Subcutaneous abdominal adipose tissue (tissue), 5 donors: ENCODE measurements at regions not wholly inside any gene's neighbourhood (a gene's known extent, or its start where the extent isn't known, plus 50 kb on each side); places are given as distances from the start of the nearest gene placed in this dataset.

Experiments used
- H3K27ac ChIP-seq: one replicate; pipeline ENCODE4 v1.7.0; 2013; ENCODE audit warnings: low read depth, mild to moderate bottlenecking, inconsistent platforms, low read length, moderate library complexity
- H3K27me3 ChIP-seq, 5 donors: one replicate each; pipeline ENCODE4 v1.7.0; 2013; ENCODE audit warnings: low read length in 5 of 5, inconsistent platforms in 1 of 5; ENCODE audit not compliant: control insufficient read depth in 5 of 5, insufficient read depth in 4 of 5
- H3K36me3 ChIP-seq, 5 donors: one replicate each; pipeline ENCODE4 v1.7.0; 2013; ENCODE audit warnings: low read length in 5 of 5; ENCODE audit not compliant: control insufficient read depth in 5 of 5, insufficient read depth in 5 of 5
- H3K4me1 ChIP-seq, 5 donors: one replicate each; pipeline ENCODE4 v1.7.0; 2013; ENCODE audit warnings: low read length in 5 of 5, mild to moderate bottlenecking in 3 of 5, moderate library complexity in 1 of 5; ENCODE audit not compliant: control insufficient read depth in 5 of 5, insufficient read depth in 5 of 5
- H3K4me3 ChIP-seq, 5 donors: one replicate each; pipeline ENCODE4 v1.7.0; 2013; ENCODE audit warnings: low read length in 5 of 5, low read depth in 1 of 5
- H3K9ac ChIP-seq, 5 donors: one replicate each; pipeline ENCODE4 v1.7.0; 2013; ENCODE audit warnings: low read length in 5 of 5, mild to moderate bottlenecking in 4 of 5, moderate library complexity in 3 of 5
- H3K9me3 ChIP-seq, 5 donors: one replicate each; pipeline ENCODE4 v1.7.0; 2013; ENCODE audit warnings: low read length in 5 of 5; ENCODE audit not compliant: control insufficient read depth in 5 of 5
- donor health status: healthy.
- donor health status: healthy.
- donor health status: healthy.
- donor health status: healthy.
- donor health status: healthy.

GRCh38 chr15:39330061-39330460 is 250.8 kb upstream of the THBS1 start:
- Histone ChIP-seq H3K9me3 (no peaks in the 10 kb centered on the region), H3K9ac (no peak overlapping the region), H3K36me3 (no peaks in the 10 kb centered on the region), H3K4me1 (no peaks in the 10 kb centered on the region), H3K27ac (no peak overlapping the region), H3K27me3 (no peaks in the 10 kb centered on the region), H3K4me3 (no peak overlapping the region)

- H3K4me1 ChIP-seq: no peaks in the 10 kb centered on the region
- no peaks in the 10 kb centered on the region for H3K9me3 ChIP-seq
- H3K4me3 ChIP-seq: no peak overlapping the region
- no peaks in the 10 kb centered on the region for H3K27me3 ChIP-seq
- H3K9ac ChIP-seq: no peak overlapping the region
- no peak overlapping the region for H3K27ac ChIP-seq
- H3K36me3 ChIP-seq: no peaks in the 10 kb centered on the region
These were observed 249.3 kb upstream of the THBS1 start for GRCh38 chr15:39331584-39331983.

- H3K9me3 ChIP-seq: no peaks in the 10 kb centered on the region
- H3K4me3 ChIP-seq: no peak overlapping the region
- no peaks in the 10 kb centered on the region for H3K27me3 ChIP-seq
- no peak overlapping the region for H3K27ac ChIP-seq
- H3K4me1 ChIP-seq: no peaks in the 10 kb centered on the region
- H3K9ac ChIP-seq: no peak overlapping the region
- no peaks in the 10 kb centered on the region for H3K36me3 ChIP-seq
These were observed 248.0 kb upstream of the THBS1 start for GRCh38 chr15:39332846-39333245.

DNA sequence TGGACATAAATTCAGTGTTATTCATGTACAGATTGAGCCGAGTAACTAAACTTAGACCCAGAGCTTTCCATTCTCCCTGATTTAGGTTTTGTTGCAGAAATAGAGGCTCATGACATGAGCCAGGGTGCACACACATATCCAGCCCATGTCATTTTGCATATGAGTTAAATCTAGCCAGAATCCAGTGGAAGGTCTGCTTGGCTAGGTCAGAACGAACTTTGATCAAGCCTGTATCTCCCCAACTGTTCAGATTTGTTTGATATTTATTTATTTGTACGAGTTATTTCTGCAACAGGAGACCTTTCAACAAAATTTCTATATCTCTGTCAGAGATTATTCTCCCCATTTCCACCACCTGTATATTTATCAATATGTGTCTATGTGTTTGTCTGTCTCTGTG is 247.5 kb upstream of the THBS1 start:
- Histone ChIP-seq H3K9ac (no peak overlapping the region), H3K4me1 (peaks cover 0 to 2% (median 0%) of the 10 kb centered on the region in 5 donors), H3K4me3 (no peak overlapping the region), H3K27ac (no peak overlapping the region), H3K9me3 (no peaks in the 10 kb centered on the region), H3K36me3 (no peaks in the 10 kb centered on the region), H3K27me3 (no peaks in the 10 kb centered on the region)

- Histone ChIP-seq H3K4me1 (peaks cover 0 to 2% (median 0%) of the 10 kb centered on the region in 5 donors), H3K9me3 (no peaks in the 10 kb centered on the region), H3K36me3 (no peaks in the 10 kb centered on the region), H3K9ac (no peak overlapping the region), H3K27ac (no peak overlapping the region), H3K27me3 (no peaks in the 10 kb centered on the region), H3K4me3 (no peak overlapping the region)
These were observed 247.0 kb upstream of the THBS1 start for GRCh38 chr15:39333896-39334295.

GRCh38 chr15:39336926-39337325 is 244.0 kb upstream of the THBS1 start:
- Histone ChIP-seq H3K9ac (no peak overlapping the region), H3K36me3 (no peaks in the 10 kb centered on the region), H3K9me3 (peaks cover 0 to under 1% (median 0%) of the 10 kb centered on the region in 5 donors), H3K4me1 (peaks cover 0 to 2% (median 0%) of the 10 kb centered on the region in 5 donors), H3K4me3 (no peak overlapping the region), H3K27me3 (no peaks in the 10 kb centered on the region), H3K27ac (no peak overlapping the region)

GRCh38 chr15:39338251-39338650 is 242.6 kb upstream of the THBS1 start:
- Histone ChIP-seq H3K36me3 (no peaks in the 10 kb centered on the region), H3K27me3 (no peaks in the 10 kb centered on the region), H3K27ac (no peak overlapping the region), H3K9me3 (peaks cover 0 to 8% (median 0%) of the 10 kb centered on the region in 5 donors), H3K9ac (no peak overlapping the region), H3K4me3 (no peak overlapping the region), H3K4me1 (peaks cover 0 to 2% (median 0%) of the 10 kb centered on the region in 5 donors)

DNA sequence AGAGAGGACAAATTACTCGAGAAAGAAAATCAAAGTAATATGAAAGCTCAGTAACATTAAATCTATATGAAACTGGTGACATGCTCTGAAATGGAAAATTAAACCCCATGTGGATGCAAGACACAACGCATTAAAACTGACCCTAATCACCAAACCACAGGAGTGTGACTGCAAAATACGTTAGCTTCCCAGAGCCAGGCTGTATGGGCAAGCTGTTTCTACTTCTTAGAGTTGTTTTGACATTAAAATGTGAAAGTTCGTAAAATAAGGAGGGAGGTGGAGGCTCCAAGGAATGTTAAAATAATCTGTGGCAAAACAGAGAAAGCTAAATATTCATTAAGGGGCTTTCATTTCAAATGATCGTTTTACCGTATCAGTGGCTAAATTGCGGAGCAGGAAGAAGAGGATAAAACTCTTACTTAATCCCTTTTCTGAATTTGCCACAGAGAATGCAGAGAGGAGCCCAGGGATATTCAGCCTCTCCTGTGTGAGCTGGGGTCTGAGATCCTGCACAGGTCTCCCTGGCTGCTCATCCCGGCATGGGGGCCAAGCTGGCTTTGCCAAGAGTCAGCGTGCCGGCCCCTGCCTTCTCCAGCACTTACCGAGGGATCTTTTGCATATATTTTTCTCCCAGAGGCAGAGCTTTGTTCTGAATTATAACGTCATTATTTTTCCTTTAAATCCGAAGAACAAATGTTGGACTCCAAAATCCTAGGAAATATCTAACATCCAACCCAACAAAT is 239.8 kb upstream of the THBS1 start:
- H3K9ac ChIP-seq: no peak overlapping the region
- no peak overlapping the region for H3K4me3 ChIP-seq
- H3K27me3 ChIP-seq: no peaks in the 10 kb centered on the region
- peaks cover 0 to 13% (median 4%) of the 10 kb centered on the region in 5 donors for H3K9me3 ChIP-seq
- no peaks in the 10 kb centered on the region for H3K36me3 ChIP-seq
- peaks cover 0 to 2% (median 0%) of the 10 kb centered on the region in 5 donors for H3K4me1 ChIP-seq
- no peak overlapping the region for H3K27ac ChIP-seq

DNA sequence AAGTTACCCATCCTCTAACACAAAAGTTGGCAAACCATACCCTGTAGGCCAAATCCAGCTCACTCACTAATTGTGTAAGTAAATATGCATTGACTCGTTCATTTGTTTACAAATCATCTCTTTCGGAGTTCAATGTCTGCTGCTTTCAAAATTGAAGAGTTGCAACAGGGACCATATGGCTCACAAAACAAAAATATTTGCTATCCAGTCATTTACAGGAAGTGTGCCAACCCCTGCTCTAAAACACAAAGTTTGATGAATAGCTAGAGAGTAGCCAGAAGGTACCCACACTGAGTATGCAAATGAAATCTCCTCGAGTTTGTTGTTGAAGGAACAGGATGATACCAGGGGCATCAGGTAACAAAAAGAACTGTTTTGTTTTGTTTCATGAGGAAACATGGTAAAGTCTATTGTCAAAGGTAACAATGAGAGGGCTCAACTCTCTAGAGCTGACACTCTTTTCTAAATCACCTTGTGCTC is 236.2 kb upstream of the THBS1 start:
- H3K27ac ChIP-seq: no peak overlapping the region
- H3K36me3 ChIP-seq: no peaks in the 10 kb centered on the region
- no peaks in the 10 kb centered on the region for H3K4me1 ChIP-seq
- H3K9ac ChIP-seq: no peak overlapping the region
- H3K4me3 ChIP-seq: no peak overlapping the region
- no peaks in the 10 kb centered on the region for H3K27me3 ChIP-seq
- H3K9me3 ChIP-seq: peaks cover 0 to 13% (median 4%) of the 10 kb centered on the region in 5 donors

DNA sequence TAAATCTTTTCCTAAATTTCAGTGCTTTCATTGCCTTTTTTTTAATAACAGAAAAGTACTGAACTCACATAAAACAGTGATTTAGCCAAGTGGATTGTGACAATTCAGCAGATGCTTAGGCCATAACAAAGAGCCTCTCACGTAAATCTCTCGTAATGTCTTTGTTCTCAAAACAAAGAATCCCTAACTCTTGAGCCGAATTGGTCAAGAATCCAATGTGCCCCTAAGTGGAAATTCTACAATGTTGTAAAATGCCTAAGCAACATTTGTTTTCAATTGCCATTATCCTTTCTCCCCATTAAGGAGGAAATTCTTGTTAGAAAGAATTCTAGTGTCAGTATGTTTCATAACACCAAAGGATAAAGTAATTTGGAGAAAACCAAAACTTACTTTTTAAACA is 235.7 kb upstream of the THBS1 start:
- H3K4me1 ChIP-seq: no peaks in the 10 kb centered on the region
- H3K27ac ChIP-seq: no peak overlapping the region
- no peaks in the 10 kb centered on the region for H3K36me3 ChIP-seq
- no peak overlapping the region for H3K9ac ChIP-seq
- no peaks in the 10 kb centered on the region for H3K27me3 ChIP-seq
- H3K9me3 ChIP-seq: peaks cover 0 to 13% (median 4%) of the 10 kb centered on the region in 5 donors
- H3K4me3 ChIP-seq: no peak overlapping the region
